AG09309 (cell line): ENCODE measurements at regions not wholly inside any gene's neighbourhood (a gene's known extent, or its start where the extent isn't known, plus 50 kb on each side); places are given as distances from the start of the nearest gene placed in this dataset.

Source experiments
- DNase-seq: peaks from one replicate; pipeline ENCODE4 v3.0.0-alpha.2; 2010; ENCODE audit warnings: low read depth
- H3K4me3 ChIP-seq: 2 replicates; pipeline ENCODE4 v1.5.1; 2011; ENCODE audit warnings: mild to moderate bottlenecking, low read depth, low read length, moderate library complexity; ENCODE audit not compliant: control insufficient read depth
- CTCF ChIP-seq: IDR thresholded peaks from 2 replicates; pipeline ENCODE4 v1.5.1; 2011; ENCODE audit warnings: mild to moderate bottlenecking, low read depth, low read length, inconsistent platforms; ENCODE audit not compliant: insufficient read depth, control insufficient read depth; ENCODE audit errors: missing control alignments

- TF ChIP-seq CTCF = no peak
- DNase-seq = peak; percentile 8
Measured at GRCh38 chr9:589723-590122, 251.8 kb upstream of the DMRT1 start.

GRCh38 chr9:591292-591691 is 250.2 kb upstream of the DMRT1 start:
- no peak for TF ChIP-seq CTCF

More at GRCh38 chr9:589723-590122, 251.8 kb upstream of the DMRT1 start:
- H3K4me3 ChIP-seq = no peak overlapping the region

GRCh38 chr9:592225-592624 is 249.3 kb upstream of the DMRT1 start:
- no peak overlapping the region for H3K4me3 ChIP-seq
- DNase-seq = no peak
- TF ChIP-seq CTCF = no peak

More at GRCh38 chr9:591292-591691, 250.2 kb upstream of the DMRT1 start:
- DNase-seq = no peak
- H3K4me3 ChIP-seq = no peak overlapping the region

- TF ChIP-seq CTCF = no peak
- H3K4me3 ChIP-seq = no peak overlapping the region
- no peak for DNase-seq
Measured at GRCh38 chr9:592733-593132, 248.8 kb upstream of the DMRT1 start.

- H3K4me3 ChIP-seq = no peak overlapping the region
- DNase-seq = no peak
- TF ChIP-seq CTCF = no peak
Measured at GRCh38 chr9:593809-594208, 247.7 kb upstream of the DMRT1 start.

GRCh38 chr9:596703-597102 is 244.8 kb upstream of the DMRT1 start:
- no peak for TF ChIP-seq CTCF
- DNase-seq = no peak

GRCh38 chr9:600006-600405 is 241.5 kb upstream of the DMRT1 start:
- DNase-seq = no peak
- TF ChIP-seq CTCF = no peak

More at GRCh38 chr9:596703-597102, 244.8 kb upstream of the DMRT1 start:
- no peak overlapping the region for H3K4me3 ChIP-seq

More at GRCh38 chr9:600006-600405, 241.5 kb upstream of the DMRT1 start:
- no peak overlapping the region for H3K4me3 ChIP-seq
